ENCODE measurements at regions not wholly inside any gene's neighbourhood (a gene's known extent, or its start where the extent isn't known, plus 50 kb on each side); places are given as distances from the start of the nearest gene placed in this dataset.
A peak's percentile ranks its signal among the peaks of the same experiment; 100 is the strongest.

- FAIRE-seq, result no peak
Observed at GRCh38 chr16:64412578-64413280, 709.1 kb downstream of the CDH11 start.

DNA sequence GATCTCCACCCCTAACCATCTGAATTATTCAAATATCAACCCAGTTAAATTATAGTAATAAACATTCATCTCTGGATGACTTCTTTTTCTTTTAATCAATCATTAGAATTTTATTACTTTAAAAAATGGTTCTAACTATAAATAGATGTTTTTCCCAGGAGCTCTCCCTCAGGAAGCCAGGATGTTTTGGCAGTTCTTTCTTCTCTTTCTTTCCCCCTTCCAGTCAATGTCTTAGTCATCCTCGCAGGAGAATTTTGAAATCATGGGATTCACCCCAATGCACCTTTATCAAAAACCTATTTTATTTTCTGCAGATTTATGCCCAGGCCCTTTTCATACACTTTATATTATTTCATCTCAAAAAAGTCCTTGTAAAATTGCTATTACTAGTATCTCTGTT lies 711.6 kb downstream of the CDH11 start:
- H3K27ac ChIP-seq, result no peak overlapping the region
- FAIRE-seq (no peak), DNase-seq (no peak), ATAC-seq (peak in 2 of 4 donors; percentile 11 to 13)
- no peaks in the 10 kb centered on the region for H3K36me3 ChIP-seq
- H3K27me3 ChIP-seq, result no peaks in the 10 kb centered on the region
- peaks cover 0 to 8% (median 0%) of the 10 kb centered on the region in 3 donors for H3K4me1 ChIP-seq
- no peak overlapping the region for H3K4me3 ChIP-seq
- H3K9me3 ChIP-seq, result no peaks in the 10 kb centered on the region
- intact Hi-C loops (cut with DNase I), result no loop called here
- no peak for TF ChIP-seq CTCF (IDR thresholded peaks at IDR 0.05)
- WGBS, 2 donors, result 73 to 85% methylated on average over 1 of the region's 1 CpG

More at GRCh38 chr16:64412578-64413280, 709.1 kb downstream of the CDH11 start:
- no peaks in the 10 kb centered on the region for H3K36me3 ChIP-seq
- H3K27me3 ChIP-seq, result no peaks in the 10 kb centered on the region
- peaks cover 0 to 8% (median 0%) of the 10 kb centered on the region in 3 donors for H3K4me1 ChIP-seq
- H3K9me3 ChIP-seq, result no peaks in the 10 kb centered on the region
- no peak for ATAC-seq
- no peak overlapping the region for H3K27ac ChIP-seq
- intact Hi-C loops (cut with DNase I), result no loop called here
- H3K4me3 ChIP-seq, result no peak overlapping the region
- DNase-seq, result no peak
- WGBS, 2 donors, result 63 to 74% methylated on average over 2 of the region's 2 CpGs
- TF ChIP-seq CTCF (IDR thresholded peaks at IDR 0.05), result no peak

- H3K4me3 ChIP-seq, result no peak overlapping the region
- intact Hi-C loops (cut with DNase I), result no loop called here
- no peaks in the 10 kb centered on the region for H3K36me3 ChIP-seq
- no peaks in the 10 kb centered on the region for H3K9me3 ChIP-seq
- no peaks in the 10 kb centered on the region for H3K27me3 ChIP-seq
- TF ChIP-seq CTCF (IDR thresholded peaks at IDR 0.05), result no peak
- H3K4me1 ChIP-seq, result peaks cover 0 to 8% (median 0%) of the 10 kb centered on the region in 3 donors
- FAIRE-seq (no peak), ATAC-seq (peak in 3 of 4 donors; percentile 32 to 41 (median 37)), DNase-seq (no peak)
- no peak overlapping the region for H3K27ac ChIP-seq
- WGBS, 2 donors, result 71 to 77% methylated on average over 4 of the region's 4 CpGs
Observed at GRCh38 chr16:64409783-64410210, 712.1 kb downstream of the CDH11 start.

DNA sequence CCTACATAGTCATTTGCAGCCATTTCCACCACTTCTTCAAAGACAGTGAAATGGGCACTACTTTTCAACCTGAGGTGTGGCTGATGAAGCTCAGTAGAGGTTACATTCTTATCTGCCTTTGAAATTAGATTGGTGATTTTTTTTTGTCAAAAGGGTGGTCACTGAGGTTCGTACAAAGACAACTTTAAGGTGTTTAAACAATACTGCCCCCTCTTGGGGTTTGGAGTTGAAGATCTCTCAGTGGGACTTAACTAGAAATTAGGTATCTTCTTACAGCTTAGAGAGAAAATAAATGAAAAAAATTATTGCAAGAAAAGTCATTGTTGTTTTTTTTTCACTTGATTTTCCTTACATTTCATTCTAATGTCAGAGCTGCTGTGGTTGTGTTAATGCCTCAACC lies 713.2 kb downstream of the CDH11 start:
- H3K27me3 ChIP-seq, result no peaks in the 10 kb centered on the region
- no peaks in the 10 kb centered on the region for H3K36me3 ChIP-seq
- 78 to 88% methylated on average over 1 of the region's 1 CpG for WGBS, 2 donors
- TF ChIP-seq CTCF (IDR thresholded peaks at IDR 0.05), result no peak
- no peak overlapping the region for H3K4me3 ChIP-seq
- FAIRE-seq (no peak), ATAC-seq (no peak), DNase-seq (no peak)
- H3K9me3 ChIP-seq, result no peaks in the 10 kb centered on the region
- peaks cover 0 to 10% (median 1%) of the 10 kb centered on the region in 3 donors for H3K4me1 ChIP-seq
- intact Hi-C loops (cut with DNase I), result no loop called here
- no peak overlapping the region for H3K27ac ChIP-seq

GRCh38 chr16:64406770-64407181 lies 715.1 kb downstream of the CDH11 start:
- intact Hi-C loops (cut with DNase I), result no loop called here
- Histone ChIP-seq H3K9me3 (no peaks in the 10 kb centered on the region), H3K27ac (no peak overlapping the region), H3K36me3 (no peaks in the 10 kb centered on the region), H3K4me3 (no peak overlapping the region), H3K27me3 (no peaks in the 10 kb centered on the region), H3K4me1 (peaks cover 0 to 17% (median 6%) of the 10 kb centered on the region in 3 donors)
- 60 to 67% methylated on average over 4 of the region's 4 CpGs for WGBS, 2 donors
- TF ChIP-seq CTCF (IDR thresholded peaks at IDR 0.05), result no peak
- ATAC-seq (no peak), DNase-seq (no peak), FAIRE-seq (no peak)

Data from pancreas (tissue), 10 donors.